WTC11 (cell line): ENCODE measurements at regions not wholly inside any gene's neighbourhood (a gene's known extent, or its start where the extent isn't known, plus 50 kb on each side); places are given as distances from the start of the nearest gene placed in this dataset.

Experiments
- ATAC-seq: fragments of 200-7000 bp; cut with Tn5 transposase; 2 replicates; pipeline ENCODE4 v1.10.0; 2021; ENCODE audit warnings: mild to moderate bottlenecking, moderate library complexity
- CTCF ChIA-PET: fragments of 300-600 bp; sonication (Branson Sonifier 250); formaldehyde crosslinking; loops from one replicate; lab custom pipeline; 2021; ENCODE audit warnings: antibody characterized with exemption; lab: Charles Lee
- POLR2A ChIA-PET: fragments of 350-600 bp; sonication (Branson Sonifier 250); formaldehyde crosslinking; loops from one replicate; lab custom pipeline; 2021; ENCODE audit warnings: antibody characterized with exemption; lab: Charles Lee
- DNase-seq: peaks from one replicate; pipeline ENCODE4 v3.0.0; 2021; ENCODE audit warnings: low spot score
- H3K27ac Mint-ChIP-seq: 2 replicates; pipeline ENCODE4 v1.8.0; 2021; ENCODE audit warnings: mixed read lengths
- H3K27me3 Mint-ChIP-seq: 2 replicates; pipeline ENCODE4 v1.8.0; 2021; ENCODE audit warnings: low read depth, mild to moderate bottlenecking, moderate library complexity, mixed read lengths
- H3K36me3 Mint-ChIP-seq: 2 replicates; pipeline ENCODE4 v1.8.0; 2021; ENCODE audit warnings: mixed read lengths
- H3K4me1 Mint-ChIP-seq: 2 replicates; pipeline ENCODE4 v1.8.0; 2022; ENCODE audit warnings: mixed read lengths
- H3K4me3 Mint-ChIP-seq: 2 replicates; pipeline ENCODE4 v1.8.0; 2021; ENCODE audit warnings: mild to moderate bottlenecking, moderate library complexity, mixed read lengths
- H3K9me3 Mint-ChIP-seq: 2 replicates; pipeline ENCODE4 v1.8.0; 2021; ENCODE audit warnings: mixed read lengths
- CBFB ChIP-seq: sonication (generic); formaldehyde crosslinking; IDR thresholded peaks from 2 replicates; pipeline ENCODE4 v1.8.1; 2022; ENCODE audit warnings: mild to moderate bottlenecking, low read depth, missing genetic modification reagents
- FOXJ3 ChIP-seq: sonication (generic); formaldehyde crosslinking; IDR thresholded peaks from 2 replicates; pipeline ENCODE4 v1.9.0; 2021; ENCODE audit warnings: missing genetic modification reagents, mild to moderate bottlenecking, borderline replicate concordance
- FOXP1 ChIP-seq: sonication (generic); formaldehyde crosslinking; IDR thresholded peaks from 2 replicates; pipeline ENCODE4 v1.8.0; 2022; ENCODE audit warnings: missing genetic modification reagents, mild to moderate bottlenecking, moderate library complexity, borderline replicate concordance
- HMGA2 ChIP-seq: fragments of 250-450 bp; sonication (Bioruptor Pico); IDR thresholded peaks from 2 replicates; pipeline ENCODE4 v1.4.0; 2021; ENCODE audit warnings: mild to moderate bottlenecking, moderate library complexity
- JAZF1 ChIP-seq: fragments of 250-450 bp; sonication (Bioruptor Pico); IDR thresholded peaks from 2 replicates; pipeline ENCODE4 v1.9.0; 2021; ENCODE audit warnings: moderate library complexity, mild to moderate bottlenecking, inconsistent platforms
- MXD4 ChIP-seq: fragments of 250-450 bp; sonication (Bioruptor Pico); IDR thresholded peaks from 2 replicates; pipeline ENCODE4 v1.8.0; 2021; ENCODE audit warnings: mild to moderate bottlenecking, moderate library complexity, borderline replicate concordance
- RORB ChIP-seq: fragments of 250-450 bp; sonication (Bioruptor Pico); IDR thresholded peaks from 2 replicates; pipeline ENCODE4 v1.9.0; 2021; ENCODE audit warnings: mild to moderate bottlenecking
- ZBTB21 ChIP-seq: sonication (generic); formaldehyde crosslinking; IDR thresholded peaks from 2 replicates; pipeline ENCODE4 v1.8.1; 2023; ENCODE audit warnings: mild to moderate bottlenecking, missing genetic modification reagents, borderline replicate concordance
- ZNF138 ChIP-seq: sonication (generic); formaldehyde crosslinking; conservative IDR thresholded peaks from 2 replicates; pipeline ENCODE4 v1.8.1; 2022; ENCODE audit warnings: mild to moderate bottlenecking, moderate library complexity, missing genetic modification reagents
- ZNF232 ChIP-seq: sonication (generic); formaldehyde crosslinking; IDR thresholded peaks from 2 replicates; pipeline ENCODE4 v1.8.0; 2022; ENCODE audit warnings: mild to moderate bottlenecking, missing genetic modification reagents
- ZNF263 ChIP-seq: sonication (generic); formaldehyde crosslinking; IDR thresholded peaks from 2 replicates; pipeline ENCODE4 v1.8.1; 2022; ENCODE audit warnings: low read depth, mild to moderate bottlenecking, moderate library complexity, missing genetic modification reagents
- ZNF317 ChIP-seq: sonication (generic); formaldehyde crosslinking; IDR thresholded peaks from 2 replicates; pipeline ENCODE4 v1.8.1; 2023; ENCODE audit warnings: low read depth, mild to moderate bottlenecking, moderate library complexity, missing genetic modification reagents, borderline replicate concordance
- TF ChIP-seq, protein P1 (sequence below): sonication (generic); formaldehyde crosslinking; IDR thresholded peaks from 2 replicates; pipeline ENCODE4 v1.8.1; 2023; ENCODE audit warnings: mild to moderate bottlenecking, moderate library complexity, missing genetic modification reagents
- TF ChIP-seq, protein P2 (sequence below): sonication (generic); formaldehyde crosslinking; conservative IDR thresholded peaks from 2 replicates; pipeline ENCODE4 v1.8.1; 2022; ENCODE audit warnings: mild to moderate bottlenecking, missing genetic modification reagents
- TF ChIP-seq, protein P3 (sequence below): sonication (generic); formaldehyde crosslinking; IDR thresholded peaks from 2 replicates; pipeline ENCODE4 v1.8.1; 2022; ENCODE audit warnings: low read depth, mild to moderate bottlenecking, moderate library complexity, missing genetic modification reagents, borderline replicate concordance
- TF ChIP-seq, protein P4 (sequence below): sonication (generic); formaldehyde crosslinking; IDR thresholded peaks from 2 replicates; pipeline ENCODE4 v1.8.1; 2023; ENCODE audit warnings: mild to moderate bottlenecking, missing genetic modification reagents, moderate library complexity
- TF ChIP-seq, protein P5 (sequence below): sonication (generic); formaldehyde crosslinking; IDR thresholded peaks from 2 replicates; pipeline ENCODE4 v1.8.1; 2023; ENCODE audit warnings: mild to moderate bottlenecking, missing genetic modification reagents, borderline replicate concordance
- TF ChIP-seq, protein P6 (sequence below): sonication (generic); formaldehyde crosslinking; IDR thresholded peaks from 2 replicates; pipeline ENCODE4 v1.8.0; 2023; ENCODE audit warnings: missing genetic modification reagents
- TF ChIP-seq, protein P7 (sequence below): fragments of 250-450 bp; sonication (Bioruptor Pico); IDR thresholded peaks from 2 replicates; pipeline ENCODE4 v2.1.2; 2022; ENCODE audit warnings: mild to moderate bottlenecking, moderate library complexity
- TF ChIP-seq, protein P8 (sequence below): sonication (generic); formaldehyde crosslinking; IDR thresholded peaks from 2 replicates; pipeline ENCODE4 v1.8.0; 2022; ENCODE audit warnings: mild to moderate bottlenecking, missing genetic modification reagents

DNA sequence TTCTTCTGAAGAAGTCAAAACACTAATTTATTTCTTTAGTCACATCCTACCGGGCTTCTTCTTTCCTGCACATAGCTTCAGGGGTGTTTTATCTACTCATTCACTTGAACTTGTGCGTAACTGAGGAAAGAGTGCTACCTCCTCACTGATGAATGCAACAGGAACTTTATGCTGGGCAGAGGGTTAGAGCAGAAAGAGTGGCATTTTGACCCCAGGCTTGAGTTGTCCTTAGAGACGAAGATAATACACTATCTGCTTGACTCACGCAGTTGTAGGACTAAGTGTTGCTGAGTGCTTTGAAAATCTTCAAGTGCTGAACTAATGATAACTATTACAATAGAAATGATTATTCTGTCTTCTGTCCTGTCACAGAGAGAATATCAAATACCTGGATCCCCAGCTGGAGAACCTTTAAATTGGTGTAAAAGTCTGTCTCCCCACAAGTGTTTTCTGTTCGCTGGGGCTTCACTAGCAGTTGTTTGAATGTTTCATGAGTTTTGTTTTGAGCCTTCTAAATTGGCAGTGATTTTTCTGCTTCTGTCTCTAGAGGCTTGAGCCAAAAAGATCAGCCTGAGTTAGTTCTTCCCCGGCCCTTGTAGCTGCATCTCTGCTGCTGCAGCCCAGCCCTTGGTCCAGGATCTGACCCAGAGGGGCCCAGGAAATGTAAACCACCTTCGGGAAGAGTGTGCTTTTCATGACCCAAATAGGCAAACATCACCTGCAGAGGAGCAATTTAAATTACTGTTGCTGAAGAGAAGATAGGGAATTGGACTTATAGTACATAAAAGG, 86.3 kb upstream of the LGALSL start (continued):
- TF ChIP-seq, protein P1, sequence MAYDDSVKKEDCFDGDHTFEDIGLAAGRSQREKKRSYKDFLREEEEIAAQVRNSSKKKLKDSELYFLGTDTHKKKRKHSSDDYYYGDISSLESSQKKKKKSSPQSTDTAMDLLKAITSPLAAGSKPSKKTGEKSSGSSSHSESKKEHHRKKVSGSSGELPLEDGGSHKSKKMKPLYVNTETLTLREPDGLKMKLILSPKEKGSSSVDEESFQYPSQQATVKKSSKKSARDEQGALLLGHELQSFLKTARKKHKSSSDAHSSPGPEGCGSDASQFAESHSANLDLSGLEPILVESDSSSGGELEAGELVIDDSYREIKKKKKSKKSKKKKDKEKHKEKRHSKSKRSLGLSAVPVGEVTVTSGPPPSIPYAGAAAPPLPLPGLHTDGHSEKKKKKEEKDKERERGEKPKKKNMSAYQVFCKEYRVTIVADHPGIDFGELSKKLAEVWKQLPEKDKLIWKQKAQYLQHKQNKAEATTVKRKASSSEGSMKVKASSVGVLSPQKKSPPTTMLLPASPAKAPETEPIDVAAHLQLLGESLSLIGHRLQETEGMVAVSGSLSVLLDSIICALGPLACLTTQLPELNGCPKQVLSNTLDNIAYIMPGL (CRISPR knock-in tag): no peak
- no peak for TF ChIP-seq CBFB (CRISPR knock-in tag)
- TF ChIP-seq, protein P2, sequence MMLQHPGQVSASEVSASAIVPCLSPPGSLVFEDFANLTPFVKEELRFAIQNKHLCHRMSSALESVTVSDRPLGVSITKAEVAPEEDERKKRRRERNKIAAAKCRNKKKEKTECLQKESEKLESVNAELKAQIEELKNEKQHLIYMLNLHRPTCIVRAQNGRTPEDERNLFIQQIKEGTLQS (CRISPR knock-in tag): no peak
- TF ChIP-seq, protein P3, sequence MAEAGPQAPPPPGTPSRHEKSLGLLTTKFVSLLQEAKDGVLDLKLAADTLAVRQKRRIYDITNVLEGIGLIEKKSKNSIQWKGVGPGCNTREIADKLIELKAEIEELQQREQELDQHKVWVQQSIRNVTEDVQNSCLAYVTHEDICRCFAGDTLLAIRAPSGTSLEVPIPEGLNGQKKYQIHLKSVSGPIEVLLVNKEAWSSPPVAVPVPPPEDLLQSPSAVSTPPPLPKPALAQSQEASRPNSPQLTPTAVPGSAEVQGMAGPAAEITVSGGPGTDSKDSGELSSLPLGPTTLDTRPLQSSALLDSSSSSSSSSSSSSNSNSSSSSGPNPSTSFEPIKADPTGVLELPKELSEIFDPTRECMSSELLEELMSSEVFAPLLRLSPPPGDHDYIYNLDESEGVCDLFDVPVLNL (CRISPR knock-in tag): no peak
- TF ChIP-seq FOXJ3 (CRISPR knock-in tag): no peak
- TF ChIP-seq RORB (CRISPR knock-in tag): no peak
- TF ChIP-seq ZNF263: no peak
- no peak for TF ChIP-seq ZNF317 (CRISPR knock-in tag)
- TF ChIP-seq FOXP1 (CRISPR knock-in tag): no peak
- no peak for TF ChIP-seq ZNF138 (CRISPR knock-in tag)

DNA sequence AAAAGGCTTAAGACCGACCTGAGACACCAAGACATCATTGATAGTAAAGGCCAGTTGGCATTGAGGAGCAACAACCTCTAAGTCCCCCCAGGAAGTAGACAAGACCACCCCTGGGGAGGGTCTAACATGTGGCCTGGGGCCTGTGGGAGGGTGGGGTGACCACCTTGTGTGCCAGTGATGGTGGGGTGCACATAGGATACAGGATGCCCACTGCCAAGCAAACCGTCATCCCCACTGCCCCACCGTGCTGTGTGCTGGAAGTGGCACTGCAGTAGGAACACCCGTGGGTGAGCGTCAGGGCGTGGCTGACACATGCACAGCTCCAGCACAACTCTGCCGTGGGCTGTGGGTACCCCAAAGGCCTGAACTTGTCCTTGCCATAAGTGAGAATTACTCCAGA, 84.3 kb upstream of the LGALSL start:
- DNase-seq (no peak), ATAC-seq (no peak)
- POLR2A ChIA-PET: no interaction called here
- 0 out of 2 replicates have a peak, but pooled peaks cover 3% of the 10 kb centered on the region for H3K9me3 Mint-ChIP-seq
- H3K36me3 Mint-ChIP-seq: no peaks in the 10 kb centered on the region
- CTCF ChIA-PET: no interaction called here
- peaks cover 14% of the 10 kb centered on the region for H3K4me1 Mint-ChIP-seq
- H3K27me3 Mint-ChIP-seq: peaks cover 2% of the 10 kb centered on the region; the same call in 1 of the 2 replicates
- no peak overlapping the region for H3K27ac Mint-ChIP-seq
- H3K4me3 Mint-ChIP-seq: no peak overlapping the region
- TF ChIP-seq JAZF1 (no peak), ZNF138 (CRISPR knock-in tag) (no peak), ZNF232 (no peak), HMGA2 (no peak), MXD4 (CRISPR knock-in tag) (no peak), ZNF317 (CRISPR knock-in tag) (no peak), ZBTB21 (no peak)
- TF ChIP-seq, protein P4, sequence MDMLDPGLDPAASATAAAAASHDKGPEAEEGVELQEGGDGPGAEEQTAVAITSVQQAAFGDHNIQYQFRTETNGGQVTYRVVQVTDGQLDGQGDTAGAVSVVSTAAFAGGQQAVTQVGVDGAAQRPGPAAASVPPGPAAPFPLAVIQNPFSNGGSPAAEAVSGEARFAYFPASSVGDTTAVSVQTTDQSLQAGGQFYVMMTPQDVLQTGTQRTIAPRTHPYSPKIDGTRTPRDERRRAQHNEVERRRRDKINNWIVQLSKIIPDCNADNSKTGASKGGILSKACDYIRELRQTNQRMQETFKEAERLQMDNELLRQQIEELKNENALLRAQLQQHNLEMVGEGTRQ (CRISPR knock-in tag): no peak
- TF ChIP-seq, protein P2 (CRISPR knock-in tag): no peak
- TF ChIP-seq, protein P5, sequence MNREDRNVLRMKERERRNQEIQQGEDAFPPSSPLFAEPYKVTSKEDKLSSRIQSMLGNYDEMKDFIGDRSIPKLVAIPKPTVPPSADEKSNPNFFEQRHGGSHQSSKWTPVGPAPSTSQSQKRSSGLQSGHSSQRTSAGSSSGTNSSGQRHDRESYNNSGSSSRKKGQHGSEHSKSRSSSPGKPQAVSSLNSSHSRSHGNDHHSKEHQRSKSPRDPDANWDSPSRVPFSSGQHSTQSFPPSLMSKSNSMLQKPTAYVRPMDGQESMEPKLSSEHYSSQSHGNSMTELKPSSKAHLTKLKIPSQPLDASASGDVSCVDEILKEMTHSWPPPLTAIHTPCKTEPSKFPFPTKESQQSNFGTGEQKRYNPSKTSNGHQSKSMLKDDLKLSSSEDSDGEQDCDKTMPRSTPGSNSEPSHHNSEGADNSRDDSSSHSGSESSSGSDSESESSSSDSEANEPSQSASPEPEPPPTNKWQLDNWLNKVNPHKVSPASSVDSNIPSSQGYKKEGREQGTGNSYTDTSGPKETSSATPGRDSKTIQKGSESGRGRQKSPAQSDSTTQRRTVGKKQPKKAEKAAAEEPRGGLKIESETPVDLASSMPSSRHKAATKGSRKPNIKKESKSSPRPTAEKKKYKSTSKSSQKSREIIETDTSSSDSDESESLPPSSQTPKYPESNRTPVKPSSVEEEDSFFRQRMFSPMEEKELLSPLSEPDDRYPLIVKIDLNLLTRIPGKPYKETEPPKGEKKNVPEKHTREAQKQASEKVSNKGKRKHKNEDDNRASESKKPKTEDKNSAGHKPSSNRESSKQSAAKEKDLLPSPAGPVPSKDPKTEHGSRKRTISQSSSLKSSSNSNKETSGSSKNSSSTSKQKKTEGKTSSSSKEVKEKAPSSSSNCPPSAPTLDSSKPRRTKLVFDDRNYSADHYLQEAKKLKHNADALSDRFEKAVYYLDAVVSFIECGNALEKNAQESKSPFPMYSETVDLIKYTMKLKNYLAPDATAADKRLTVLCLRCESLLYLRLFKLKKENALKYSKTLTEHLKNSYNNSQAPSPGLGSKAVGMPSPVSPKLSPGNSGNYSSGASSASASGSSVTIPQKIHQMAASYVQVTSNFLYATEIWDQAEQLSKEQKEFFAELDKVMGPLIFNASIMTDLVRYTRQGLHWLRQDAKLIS (CRISPR knock-in tag): no peak
- TF ChIP-seq, protein P6, sequence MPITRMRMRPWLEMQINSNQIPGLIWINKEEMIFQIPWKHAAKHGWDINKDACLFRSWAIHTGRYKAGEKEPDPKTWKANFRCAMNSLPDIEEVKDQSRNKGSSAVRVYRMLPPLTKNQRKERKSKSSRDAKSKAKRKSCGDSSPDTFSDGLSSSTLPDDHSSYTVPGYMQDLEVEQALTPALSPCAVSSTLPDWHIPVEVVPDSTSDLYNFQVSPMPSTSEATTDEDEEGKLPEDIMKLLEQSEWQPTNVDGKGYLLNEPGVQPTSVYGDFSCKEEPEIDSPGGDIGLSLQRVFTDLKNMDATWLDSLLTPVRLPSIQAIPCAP (CRISPR knock-in tag): no peak
- TF ChIP-seq, protein P7, sequence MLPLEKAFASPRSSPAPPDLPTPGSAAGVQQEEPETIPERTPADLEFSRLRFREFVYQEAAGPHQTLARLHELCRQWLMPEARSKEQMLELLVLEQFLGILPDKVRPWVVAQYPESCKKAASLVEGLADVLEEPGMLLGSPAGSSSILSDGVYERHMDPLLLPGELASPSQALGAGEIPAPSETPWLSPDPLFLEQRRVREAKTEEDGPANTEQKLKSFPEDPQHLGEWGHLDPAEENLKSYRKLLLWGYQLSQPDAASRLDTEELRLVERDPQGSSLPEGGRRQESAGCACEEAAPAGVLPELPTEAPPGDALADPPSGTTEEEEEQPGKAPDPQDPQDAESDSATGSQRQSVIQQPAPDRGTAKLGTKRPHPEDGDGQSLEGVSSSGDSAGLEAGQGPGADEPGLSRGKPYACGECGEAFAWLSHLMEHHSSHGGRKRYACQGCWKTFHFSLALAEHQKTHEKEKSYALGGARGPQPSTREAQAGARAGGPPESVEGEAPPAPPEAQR (CRISPR knock-in tag): no peak
- TF ChIP-seq, protein P8, sequence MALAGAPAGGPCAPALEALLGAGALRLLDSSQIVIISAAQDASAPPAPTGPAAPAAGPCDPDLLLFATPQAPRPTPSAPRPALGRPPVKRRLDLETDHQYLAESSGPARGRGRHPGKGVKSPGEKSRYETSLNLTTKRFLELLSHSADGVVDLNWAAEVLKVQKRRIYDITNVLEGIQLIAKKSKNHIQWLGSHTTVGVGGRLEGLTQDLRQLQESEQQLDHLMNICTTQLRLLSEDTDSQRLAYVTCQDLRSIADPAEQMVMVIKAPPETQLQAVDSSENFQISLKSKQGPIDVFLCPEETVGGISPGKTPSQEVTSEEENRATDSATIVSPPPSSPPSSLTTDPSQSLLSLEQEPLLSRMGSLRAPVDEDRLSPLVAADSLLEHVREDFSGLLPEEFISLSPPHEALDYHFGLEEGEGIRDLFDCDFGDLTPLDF (CRISPR knock-in tag): no peak
